Activated CD4-positive, alpha-beta memory T cell treated with anti-CD3 and anti-CD28 coated beads, Interleukin-2, amount 10 ng/mL, durations not matched to agents 7 days and 5 days (primary cell): ENCODE measurements at regions not wholly inside any gene's neighbourhood (a gene's known extent, or its start where the extent isn't known, plus 50 kb on each side); places are given as distances from the start of the nearest gene placed in this dataset.

ENCODE experiments used
- CTCF ChIA-PET: fragments of 350-600 bp; sonication (Branson Sonifier 250); formaldehyde crosslinking; loops from one replicate; lab custom pipeline; 2021; ENCODE audit warnings: antibody characterized with exemption, inconsistent platforms; lab: Charles Lee
- POLR2A ChIA-PET: fragments of 350-600 bp; sonication (Branson Sonifier 250); formaldehyde crosslinking; loops from one replicate; lab custom pipeline; 2021; ENCODE audit warnings: antibody characterized with exemption; lab: Charles Lee
- DNase-seq: peaks from one replicate; pipeline ENCODE4 v3.0.0-alpha.2; 2020
- H3K27ac Mint-ChIP-seq: one replicate; pipeline ENCODE4 v1.8.0; 2021; ENCODE audit warnings: mild to moderate bottlenecking, mixed read lengths
- H3K27me3 Mint-ChIP-seq: one replicate; pipeline ENCODE4 v1.8.0; 2021; ENCODE audit warnings: mixed read lengths
- H3K36me3 Mint-ChIP-seq: one replicate; pipeline ENCODE4 v1.8.0; 2021; ENCODE audit warnings: low read depth, mixed read lengths
- H3K4me1 Mint-ChIP-seq: one replicate; pipeline ENCODE4 v1.8.0; 2021; ENCODE audit warnings: mixed read lengths
- H3K4me3 Mint-ChIP-seq: one replicate; pipeline ENCODE4 v1.8.0; 2021; ENCODE audit warnings: mild to moderate bottlenecking, mixed read lengths
- H3K9me3 Mint-ChIP-seq: one replicate; pipeline ENCODE4 v1.8.0; 2021; ENCODE audit warnings: mixed read lengths

DNA sequence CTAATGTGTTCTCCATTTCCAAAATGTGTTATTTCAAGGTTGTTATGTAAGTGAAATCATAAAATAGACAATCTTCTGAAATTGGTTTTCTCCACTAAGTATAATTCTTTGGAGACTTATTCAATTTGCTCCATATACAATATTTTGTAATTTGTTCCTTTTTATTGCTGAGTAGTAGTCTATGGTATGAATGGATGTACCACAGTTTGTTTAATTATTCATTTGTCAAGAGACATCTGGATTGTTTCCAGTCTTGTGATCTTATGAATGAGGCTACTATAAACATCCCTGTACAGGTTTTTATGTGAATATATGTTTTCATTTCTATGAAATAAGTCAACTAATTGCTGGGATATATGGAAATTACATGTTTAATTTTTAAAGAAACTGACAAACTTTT is 652.6 kb upstream of the PLXNA2 start:
- H3K4me1 Mint-ChIP-seq, result no peaks in the 10 kb centered on the region
- no peaks in the 10 kb centered on the region for H3K9me3 Mint-ChIP-seq
- no peak overlapping the region for H3K27ac Mint-ChIP-seq
- CTCF ChIA-PET, result no interaction called here
- POLR2A ChIA-PET, result no interaction called here
- DNase-seq, result no peak
- H3K27me3 Mint-ChIP-seq, result no peaks in the 10 kb centered on the region
- H3K4me3 Mint-ChIP-seq, result no peak overlapping the region
- H3K36me3 Mint-ChIP-seq, result no peaks in the 10 kb centered on the region

- Mint-ChIP-seq H3K9me3 (no peaks in the 10 kb centered on the region), H3K27me3 (no peaks in the 10 kb centered on the region), H3K4me3 (no peak overlapping the region), H3K36me3 (no peaks in the 10 kb centered on the region), H3K4me1 (no peaks in the 10 kb centered on the region), H3K27ac (no peak overlapping the region)
- ChIA-PET CTCF (no interaction called here), POLR2A (no interaction called here)
- no peak for DNase-seq
These were observed 655.3 kb upstream of the PLXNA2 start for GRCh38 chr1:208899438-208899837.

DNA sequence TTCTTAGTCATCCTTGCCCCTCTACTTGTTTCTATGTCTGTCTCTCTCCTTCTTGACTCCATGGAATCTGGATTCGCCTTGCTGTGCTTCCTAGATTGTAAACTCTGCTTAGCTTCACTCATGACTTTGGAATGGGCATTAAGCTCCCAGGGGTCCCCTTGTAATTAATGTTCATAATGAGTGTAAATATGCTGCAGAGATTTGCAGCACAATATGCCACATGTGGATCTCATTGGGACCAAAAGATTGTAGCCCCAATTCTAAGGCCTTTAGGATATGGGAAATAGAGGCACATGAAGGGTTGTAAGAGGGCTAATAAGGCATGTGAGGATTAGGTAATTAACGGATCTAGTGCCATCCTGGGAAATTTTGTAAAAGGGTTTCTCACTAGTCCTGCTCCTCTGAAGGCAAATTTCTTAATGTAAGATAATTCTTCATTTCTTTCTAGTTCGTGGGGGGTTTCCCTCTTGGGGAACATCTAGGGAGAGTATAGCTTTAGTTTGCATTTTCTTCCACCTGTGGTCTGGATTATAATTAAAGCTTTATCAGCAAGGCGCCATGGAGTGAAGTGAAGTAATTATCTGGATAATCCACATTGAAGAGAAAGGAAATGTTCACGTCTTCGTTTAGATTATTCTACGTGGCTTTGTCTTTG is 659.2 kb upstream of the PLXNA2 start:
- POLR2A ChIA-PET, result no interaction called here
- Mint-ChIP-seq H3K4me1 (no peaks in the 10 kb centered on the region), H3K27ac (no peak overlapping the region), H3K36me3 (no peaks in the 10 kb centered on the region), H3K4me3 (no peak overlapping the region), H3K27me3 (peaks cover 2% of the 10 kb centered on the region), H3K9me3 (no peaks in the 10 kb centered on the region)
- CTCF ChIA-PET, result no interaction called here
- DNase-seq, result no peak

DNA sequence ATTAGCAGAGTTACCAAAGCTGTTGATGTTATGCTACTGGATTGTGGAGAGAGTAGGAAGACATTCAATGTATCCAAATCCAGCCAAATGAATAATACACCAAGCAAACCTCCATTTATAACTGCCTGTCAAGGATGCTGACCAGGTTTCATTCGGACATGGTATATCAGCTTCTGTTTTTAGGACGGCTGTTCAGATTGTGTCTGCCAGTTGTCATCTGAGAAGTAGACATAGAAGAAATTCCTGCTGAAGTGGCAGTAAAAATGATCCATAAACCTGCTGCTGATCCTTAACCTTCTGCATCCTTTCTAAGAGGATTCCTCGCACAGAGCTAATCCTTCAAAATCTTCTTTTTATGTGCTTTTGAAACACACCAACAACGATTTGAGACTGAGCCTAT is 663.6 kb upstream of the PLXNA2 start:
- no peak for DNase-seq
- ChIA-PET POLR2A (no interaction called here), CTCF (no interaction called here)
- Mint-ChIP-seq H3K4me3 (no peak overlapping the region), H3K9me3 (no peaks in the 10 kb centered on the region), H3K36me3 (no peaks in the 10 kb centered on the region), H3K4me1 (no peaks in the 10 kb centered on the region), H3K27me3 (peaks cover 2% of the 10 kb centered on the region), H3K27ac (no peak overlapping the region)

GRCh38 chr1:208909011-208909984 is 665.1 kb upstream of the PLXNA2 start:
- H3K4me1 Mint-ChIP-seq, result no peaks in the 10 kb centered on the region
- ChIA-PET CTCF (no interaction called here), POLR2A (no interaction called here)
- H3K9me3 Mint-ChIP-seq, result no peaks in the 10 kb centered on the region
- no peak for DNase-seq
- H3K27ac Mint-ChIP-seq, result no peak overlapping the region
- H3K36me3 Mint-ChIP-seq, result no peaks in the 10 kb centered on the region
- H3K4me3 Mint-ChIP-seq, result no peak overlapping the region
- peaks cover 2% of the 10 kb centered on the region for H3K27me3 Mint-ChIP-seq

GRCh38 chr1:208910161-208910560 is 666.0 kb upstream of the PLXNA2 start:
- no peak for DNase-seq
- H3K27me3 Mint-ChIP-seq, result peaks cover 2% of the 10 kb centered on the region
- ChIA-PET POLR2A (no interaction called here), CTCF (no interaction called here)
- no peaks in the 10 kb centered on the region for H3K36me3 Mint-ChIP-seq
- H3K27ac Mint-ChIP-seq, result no peak overlapping the region
- no peaks in the 10 kb centered on the region for H3K9me3 Mint-ChIP-seq
- no peak overlapping the region for H3K4me3 Mint-ChIP-seq
- no peaks in the 10 kb centered on the region for H3K4me1 Mint-ChIP-seq

- no peak overlapping the region for H3K27ac Mint-ChIP-seq
- H3K4me1 Mint-ChIP-seq, result no peaks in the 10 kb centered on the region
- no peak overlapping the region for H3K4me3 Mint-ChIP-seq
- H3K27me3 Mint-ChIP-seq, result no peaks in the 10 kb centered on the region
- H3K9me3 Mint-ChIP-seq, result no peaks in the 10 kb centered on the region
- CTCF ChIA-PET, result interaction anchor here (1.4 kb wide), 1 partner anchor 265 kb away, joined by 4 read pairs; no protein-coding TSS in a partner anchor
- no peak for DNase-seq
- POLR2A ChIA-PET, result no interaction called here
- no peaks in the 10 kb centered on the region for H3K36me3 Mint-ChIP-seq
These were observed 666.2 kb upstream of the CAMK1G start for GRCh38 chr1:208917281-208917680.

- Mint-ChIP-seq H3K4me3 (no peak overlapping the region), H3K36me3 (no peaks in the 10 kb centered on the region), H3K27me3 (no peaks in the 10 kb centered on the region), H3K9me3 (no peaks in the 10 kb centered on the region), H3K27ac (no peak overlapping the region), H3K4me1 (no peaks in the 10 kb centered on the region)
- CTCF ChIA-PET, result interaction anchor here (1.4 kb wide), 1 partner anchor 265 kb away, joined by 4 read pairs; no protein-coding TSS in a partner anchor
- POLR2A ChIA-PET, result no interaction called here
- no peak for DNase-seq
These were observed 665.8 kb upstream of the CAMK1G start for GRCh38 chr1:208917723-208918122.

DNA sequence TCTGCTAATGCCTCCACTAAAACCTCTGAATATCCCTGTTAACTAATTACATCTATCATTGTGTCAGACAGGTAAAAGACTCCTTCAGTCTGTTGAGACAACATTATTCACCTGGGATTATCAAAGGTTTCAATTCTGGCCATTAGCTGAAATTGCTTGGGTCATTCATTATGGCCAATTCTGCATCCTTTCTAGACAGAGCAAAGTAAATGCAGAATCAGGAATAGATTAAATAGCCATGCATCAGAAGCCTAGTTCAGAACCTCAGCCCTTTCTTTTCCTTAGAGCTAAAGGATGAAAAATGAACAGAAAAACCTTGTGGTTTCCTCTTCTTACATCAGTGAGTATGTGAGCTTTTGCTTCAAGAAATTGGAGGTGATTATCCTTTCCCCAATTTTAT is 665.4 kb upstream of the CAMK1G start:
- CTCF ChIA-PET, result interaction anchor here (1.4 kb wide), 1 partner anchor 266 kb away, joined by 4 read pairs; no protein-coding TSS in a partner anchor
- Mint-ChIP-seq H3K27me3 (no peaks in the 10 kb centered on the region), H3K27ac (no peak overlapping the region), H3K36me3 (no peaks in the 10 kb centered on the region), H3K4me1 (no peaks in the 10 kb centered on the region), H3K4me3 (no peak overlapping the region), H3K9me3 (no peaks in the 10 kb centered on the region)
- POLR2A ChIA-PET, result no interaction called here
- no peak for DNase-seq

- Mint-ChIP-seq H3K4me3 (no peak overlapping the region), H3K27me3 (no peaks in the 10 kb centered on the region), H3K36me3 (no peaks in the 10 kb centered on the region), H3K27ac (no peak overlapping the region), H3K4me1 (no peaks in the 10 kb centered on the region), H3K9me3 (no peaks in the 10 kb centered on the region)
- ChIA-PET POLR2A (no interaction called here), CTCF (no interaction called here)
- no peak for DNase-seq
These were observed 664.1 kb upstream of the CAMK1G start for GRCh38 chr1:208919371-208919770.

DNA sequence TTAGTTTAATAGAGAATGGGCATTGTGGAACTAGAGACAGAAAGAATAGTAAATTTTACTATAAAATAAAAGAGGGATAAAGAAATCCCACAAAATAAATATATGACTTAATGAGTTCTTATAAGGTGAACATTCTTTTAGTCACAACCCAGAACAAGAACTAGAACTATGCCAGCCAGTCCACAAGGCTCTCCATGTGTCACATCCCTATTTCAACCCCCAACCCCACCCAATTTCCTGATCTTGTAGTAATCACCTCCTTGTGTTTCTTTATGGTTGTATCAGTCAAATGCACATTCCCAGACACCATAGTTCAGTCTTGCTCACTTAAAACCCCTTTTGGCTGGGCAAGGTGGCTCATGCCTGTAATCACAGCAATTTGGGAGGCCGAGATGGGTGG is 662.3 kb upstream of the CAMK1G start:
- Mint-ChIP-seq H3K4me3 (no peak overlapping the region), H3K27me3 (no peaks in the 10 kb centered on the region), H3K36me3 (no peaks in the 10 kb centered on the region), H3K4me1 (no peaks in the 10 kb centered on the region), H3K27ac (no peak overlapping the region), H3K9me3 (no peaks in the 10 kb centered on the region)
- ChIA-PET POLR2A (no interaction called here), CTCF (no interaction called here)
- DNase-seq, result no peak

DNA sequence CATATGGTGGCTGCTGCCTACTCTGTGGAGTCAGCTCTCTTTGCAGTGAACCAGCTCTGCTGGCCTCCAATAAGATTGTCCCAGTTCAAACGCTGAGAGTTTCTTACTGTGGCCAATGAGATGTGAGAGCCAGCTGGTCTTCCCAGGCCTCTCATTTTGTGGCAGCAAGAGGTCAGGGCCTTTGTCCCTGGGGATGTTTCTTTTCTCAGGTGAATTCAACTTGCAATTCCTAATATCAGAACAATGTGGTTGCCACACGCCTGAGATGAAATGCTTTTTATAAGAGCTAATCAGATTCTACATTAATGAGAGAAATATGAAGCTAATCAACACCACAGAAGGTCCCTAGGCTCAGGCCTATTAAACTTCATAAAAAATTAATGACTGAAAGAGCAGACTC is 660.1 kb upstream of the CAMK1G start:
- Mint-ChIP-seq H3K36me3 (no peaks in the 10 kb centered on the region), H3K27me3 (no peaks in the 10 kb centered on the region), H3K4me1 (no peaks in the 10 kb centered on the region), H3K4me3 (no peak overlapping the region), H3K9me3 (peaks cover 3% of the 10 kb centered on the region), H3K27ac (no peak overlapping the region)
- ChIA-PET CTCF (no interaction called here), POLR2A (no interaction called here)
- DNase-seq, result no peak

- no peaks in the 10 kb centered on the region for H3K27me3 Mint-ChIP-seq
- H3K4me3 Mint-ChIP-seq, result no peak overlapping the region
- no peak overlapping the region for H3K27ac Mint-ChIP-seq
- ChIA-PET CTCF (no interaction called here), POLR2A (no interaction called here)
- no peaks in the 10 kb centered on the region for H3K36me3 Mint-ChIP-seq
- peaks cover 3% of the 10 kb centered on the region for H3K9me3 Mint-ChIP-seq
- H3K4me1 Mint-ChIP-seq, result no peaks in the 10 kb centered on the region
- no peak for DNase-seq
These were observed 659.4 kb upstream of the CAMK1G start for GRCh38 chr1:208923946-208924720.
